GM23338 (cell line): ENCODE measurements at regions not wholly inside any gene's neighbourhood (a gene's known extent, or its start where the extent isn't known, plus 50 kb on each side); places are given as distances from the start of the nearest gene placed in this dataset.
"Not testable (repeated sequence)": the region's sequence is repeated elsewhere in the genome, so short reads cannot be mapped to it uniquely, and the experiment has no call there.

Source experiments
- ATAC-seq: fragments of 200-7000 bp; cut with Tn5 transposase; 3 replicates; pipeline ENCODE4 v1.9.1; 2020
- DNase-seq: peaks from one replicate; pipeline ENCODE4 v3.0.0-alpha.2; 2015; ENCODE audit warnings: low spot score
- H2AFZ ChIP-seq: fragments of 200-600 bp; sonication (generic); 2 replicates; pipeline ENCODE4 v1.8.0; 2016; ENCODE audit warnings: antibody characterized with exemption, mild to moderate bottlenecking, moderate library complexity
- H3F3A ChIP-seq: fragments of 200-600 bp; sonication (generic); replicated peaks from 2 replicates; pipeline ENCODE4 v1.8.0; 2017; ENCODE audit warnings: antibody characterized with exemption, mixed run types, low read depth
- H3K27ac ChIP-seq: fragments of 200-600 bp; sonication (generic); 2 replicates; pipeline ENCODE4 v1.6.1; 2016; ENCODE audit warnings: low read depth
- H3K27me3 ChIP-seq: fragments of 200-600 bp; sonication (generic); 2 replicates; pipeline ENCODE4 v1.8.0; 2016; ENCODE audit warnings: mild to moderate bottlenecking, mixed run types, moderate library complexity; ENCODE audit not compliant: insufficient read depth
- H3K36me3 ChIP-seq: fragments of 200-600 bp; sonication (generic); 2 replicates; pipeline ENCODE4 v1.8.0; 2016; ENCODE audit warnings: mild to moderate bottlenecking; ENCODE audit not compliant: insufficient read depth
- H3K4me1 ChIP-seq: fragments of 200-600 bp; sonication (generic); 2 replicates; pipeline ENCODE4 v1.8.0; 2016; ENCODE audit warnings: mild to moderate bottlenecking, moderate library complexity; ENCODE audit not compliant: insufficient read depth
- H3K4me2 ChIP-seq: fragments of 200-600 bp; sonication (generic); 2 replicates; pipeline ENCODE4 v1.7.1; 2017; ENCODE audit warnings: mixed run types
- H3K4me3 ChIP-seq: fragments of 200-600 bp; sonication (generic); 2 replicates; pipeline ENCODE4 v1.6.1; 2016; ENCODE audit warnings: mixed run types
- H3K79me2 ChIP-seq: fragments of 200-600 bp; sonication (generic); replicated peaks from 2 replicates; pipeline ENCODE4 v1.8.0; 2017; ENCODE audit warnings: mild to moderate bottlenecking; ENCODE audit not compliant: insufficient read depth
- H3K9me2 ChIP-seq: fragments of 200-600 bp; sonication (generic); 2 replicates; pipeline ENCODE4 v1.8.0; 2017; ENCODE audit not compliant: insufficient read depth
- H4K20me1 ChIP-seq: fragments of 200-600 bp; sonication (generic); replicated peaks from 2 replicates; pipeline ENCODE4 v1.8.0; 2017; ENCODE audit warnings: mild to moderate bottlenecking; ENCODE audit not compliant: insufficient read depth
- H3K27ac Mint-ChIP-seq: 2 replicates; pipeline ENCODE4 v1.8.0; 2020; ENCODE audit warnings: inconsistent platforms, mild to moderate bottlenecking, moderate library complexity, mixed read lengths
- H3K27me3 Mint-ChIP-seq: 3 replicates; pipeline ENCODE4 v1.8.0; 2022; ENCODE audit warnings: low read depth, mild to moderate bottlenecking, moderate library complexity, mixed read lengths, inconsistent platforms; ENCODE audit not compliant: insufficient read depth, poor library complexity
- H3K36me3 Mint-ChIP-seq: 3 replicates; pipeline ENCODE4 v1.8.0; 2021; ENCODE audit warnings: low read depth, mild to moderate bottlenecking, inconsistent platforms, moderate library complexity, mixed read lengths
- H3K4me1 Mint-ChIP-seq: 3 replicates; pipeline ENCODE4 v1.8.0; 2020; ENCODE audit warnings: mild to moderate bottlenecking, inconsistent platforms, mixed read lengths
- H3K4me3 Mint-ChIP-seq: 3 replicates; pipeline ENCODE4 v1.8.0; 2021; ENCODE audit warnings: moderate library complexity, mild to moderate bottlenecking, inconsistent platforms, mixed read lengths
- H3K9me3 Mint-ChIP-seq: 3 replicates; pipeline ENCODE4 v1.8.0; 2020; ENCODE audit warnings: moderate library complexity, mild to moderate bottlenecking, inconsistent platforms, mixed read lengths
- CREB1 ChIP-seq: fragments of 250-450 bp; sonication (Bioruptor Pico); IDR thresholded peaks from 2 replicates; pipeline ENCODE4 v1.5.0; 2020; ENCODE audit warnings: low read depth, mild to moderate bottlenecking, moderate library complexity
- NANOG ChIP-seq: IDR thresholded peaks from 2 replicates; pipeline ENCODE4 v1.6.1; 2016; ENCODE audit warnings: antibody characterized with exemption, borderline replicate concordance
- POLR2AphosphoS5 ChIP-seq: IDR thresholded peaks from 2 replicates; pipeline ENCODE4 v1.6.1; 2016; ENCODE audit warnings: antibody characterized with exemption, low read depth
- ZNF114 ChIP-seq: fragments of 250-450 bp; sonication (Bioruptor Pico); IDR thresholded peaks from 2 replicates; pipeline ENCODE4 v1.5.0; 2020; ENCODE audit warnings: mild to moderate bottlenecking, moderate library complexity
- ZNF331 ChIP-seq: fragments of 250-450 bp; sonication (Bioruptor Pico); IDR thresholded peaks from 2 replicates; pipeline ENCODE4 v1.5.0; 2020; ENCODE audit warnings: low read depth, mild to moderate bottlenecking, moderate library complexity
- TF ChIP-seq, protein P1 (sequence below): IDR thresholded peaks from one replicate; pipeline ENCODE4 v1.6.1; 2018; ENCODE audit warnings: antibody characterized with exemption; ENCODE audit not compliant: unreplicated experiment
- TF ChIP-seq, protein P2 (sequence below): IDR thresholded peaks from 2 replicates; pipeline ENCODE4 v1.6.1; 2016; ENCODE audit warnings: antibody characterized with exemption

DNA sequence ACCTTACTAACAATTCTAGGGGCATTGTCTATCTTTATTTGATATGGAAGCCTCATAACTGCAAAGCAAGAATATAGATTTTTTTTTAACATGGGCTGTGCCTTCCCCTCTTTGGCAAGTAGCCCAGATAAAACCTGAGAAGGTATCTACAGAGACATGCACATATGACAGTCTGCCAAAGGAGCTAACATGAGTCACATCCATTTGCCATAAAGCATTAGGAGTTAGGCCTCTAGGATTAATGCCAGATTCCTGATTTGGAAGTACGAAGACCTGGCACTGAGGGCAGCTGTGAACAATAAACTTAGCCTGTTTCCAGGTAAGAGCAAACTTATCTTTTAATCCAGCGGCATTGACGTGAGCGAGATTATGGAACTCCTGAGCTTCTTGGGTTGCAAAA lies 808.7 kb downstream of the SLC6A15 start:
- H3K4me2 ChIP-seq, H3K4me3 ChIP-seq, H3K9me2 ChIP-seq, H3F3A ChIP-seq, H3K4me1 Mint-ChIP-seq, H3K4me3 Mint-ChIP-seq, H4K20me1 ChIP-seq, H3K27me3 ChIP-seq, H3K4me1 ChIP-seq, DNase-seq, H3K27ac ChIP-seq, ATAC-seq, H2AFZ ChIP-seq, H3K27ac Mint-ChIP-seq, H3K27me3 Mint-ChIP-seq, H3K79me2 ChIP-seq: not testable (repeated sequence)
- peaks cover 55% of the 10 kb centered on the region for H3K36me3 Mint-ChIP-seq
- H3K9me3 Mint-ChIP-seq: peaks cover 73% of the 10 kb centered on the region
- peaks cover 12% of the 10 kb centered on the region; the same call in 1 of the 2 replicates for H3K36me3 ChIP-seq

DNA sequence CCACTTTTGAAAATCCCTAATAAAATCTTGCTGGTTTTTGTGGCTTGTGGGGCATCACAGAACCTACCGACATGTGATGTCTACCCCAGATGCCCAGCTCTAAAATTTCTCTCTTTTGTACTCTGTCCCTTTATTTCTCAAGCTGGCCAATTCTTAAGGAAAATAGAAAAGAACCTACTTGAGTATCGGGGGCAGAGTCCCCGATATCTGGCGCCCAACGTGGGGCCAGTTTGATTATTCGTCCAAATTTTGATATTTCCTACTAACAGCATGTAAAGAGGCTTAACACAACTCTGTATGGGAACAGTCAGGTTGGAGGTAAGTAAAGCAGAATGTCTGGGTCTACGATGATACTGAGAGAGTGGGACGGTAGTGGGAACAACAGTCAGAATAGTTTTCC lies 810.6 kb downstream of the SLC6A15 start:
- peaks cover 60% of the 10 kb centered on the region for H3K36me3 Mint-ChIP-seq
- H3K9me2 ChIP-seq, H2AFZ ChIP-seq, ATAC-seq, H3K79me2 ChIP-seq, H3K27ac ChIP-seq, H3F3A ChIP-seq, H3K4me3 Mint-ChIP-seq, H3K4me2 ChIP-seq, H3K27me3 ChIP-seq, H3K4me1 Mint-ChIP-seq, H3K4me1 ChIP-seq, H3K27ac Mint-ChIP-seq, H4K20me1 ChIP-seq, H3K27me3 Mint-ChIP-seq, H3K4me3 ChIP-seq: not testable (repeated sequence)
- peaks cover 12% of the 10 kb centered on the region; the same call in 1 of the 2 replicates for H3K36me3 ChIP-seq
- H3K9me3 Mint-ChIP-seq: peaks cover 76% of the 10 kb centered on the region
- DNase-seq: peak; percentile 2

DNA sequence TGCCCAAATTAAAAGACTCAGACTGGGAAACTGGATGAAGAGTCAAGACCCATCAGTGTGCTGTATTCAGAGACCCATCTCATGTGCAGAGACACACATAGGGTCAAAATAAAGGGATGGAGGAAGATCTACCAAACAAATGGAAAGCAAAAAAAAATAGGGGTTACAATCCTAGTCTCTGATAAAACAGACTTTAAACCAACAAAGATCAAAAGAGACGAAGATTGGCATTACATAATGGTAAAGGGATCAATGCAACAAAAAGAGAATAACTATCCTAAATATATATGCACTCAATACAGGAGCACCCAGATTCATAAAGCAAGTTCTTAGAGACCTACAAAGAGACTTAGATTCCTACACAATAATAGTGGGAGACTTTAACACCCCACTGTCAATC lies 813.0 kb downstream of the SLC6A15 start:
- H3F3A ChIP-seq, H3K27ac ChIP-seq, H3K4me1 Mint-ChIP-seq, H3K4me3 Mint-ChIP-seq, H3K4me3 ChIP-seq, H3K27ac Mint-ChIP-seq, H3K27me3 Mint-ChIP-seq, H2AFZ ChIP-seq, H3K27me3 ChIP-seq, H3K4me2 ChIP-seq, H3K4me1 ChIP-seq, ATAC-seq, H4K20me1 ChIP-seq, H3K9me2 ChIP-seq, H3K79me2 ChIP-seq, DNase-seq: not testable (repeated sequence)
- peaks cover 56% of the 10 kb centered on the region for H3K36me3 Mint-ChIP-seq
- peaks cover 12% of the 10 kb centered on the region; the same call in 1 of the 2 replicates for H3K36me3 ChIP-seq
- peaks cover 70% of the 10 kb centered on the region for H3K9me3 Mint-ChIP-seq

DNA sequence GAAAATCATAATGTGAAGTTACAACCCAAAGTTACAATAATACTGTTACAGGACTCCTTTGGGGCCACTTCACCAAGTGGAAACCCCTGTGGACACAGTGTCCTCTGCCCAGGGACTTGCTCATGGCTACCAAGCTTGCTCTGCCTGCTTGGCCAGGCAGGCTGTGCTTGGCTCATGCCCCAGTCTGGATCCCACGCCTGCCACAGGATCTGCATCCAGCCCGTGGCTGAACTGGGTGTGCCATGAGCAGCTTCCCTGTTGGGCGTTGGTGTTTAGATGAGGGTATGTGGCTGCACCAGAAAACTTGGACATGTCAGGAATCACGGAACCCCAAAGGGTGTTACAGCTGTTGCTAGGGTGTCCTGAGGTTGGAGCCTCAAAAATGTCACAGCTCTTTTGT lies 820.9 kb downstream of the SLC6A15 start:
- H4K20me1 ChIP-seq: no peaks in the 10 kb centered on the region
- peaks cover 4% of the 10 kb centered on the region; the same call in 1 of the 3 replicates for H3K36me3 Mint-ChIP-seq
- no peaks in the 10 kb centered on the region for H3K79me2 ChIP-seq
- TF ChIP-seq ZNF331 (CRISPR knock-in tag): no peak
- TF ChIP-seq, protein P1, sequence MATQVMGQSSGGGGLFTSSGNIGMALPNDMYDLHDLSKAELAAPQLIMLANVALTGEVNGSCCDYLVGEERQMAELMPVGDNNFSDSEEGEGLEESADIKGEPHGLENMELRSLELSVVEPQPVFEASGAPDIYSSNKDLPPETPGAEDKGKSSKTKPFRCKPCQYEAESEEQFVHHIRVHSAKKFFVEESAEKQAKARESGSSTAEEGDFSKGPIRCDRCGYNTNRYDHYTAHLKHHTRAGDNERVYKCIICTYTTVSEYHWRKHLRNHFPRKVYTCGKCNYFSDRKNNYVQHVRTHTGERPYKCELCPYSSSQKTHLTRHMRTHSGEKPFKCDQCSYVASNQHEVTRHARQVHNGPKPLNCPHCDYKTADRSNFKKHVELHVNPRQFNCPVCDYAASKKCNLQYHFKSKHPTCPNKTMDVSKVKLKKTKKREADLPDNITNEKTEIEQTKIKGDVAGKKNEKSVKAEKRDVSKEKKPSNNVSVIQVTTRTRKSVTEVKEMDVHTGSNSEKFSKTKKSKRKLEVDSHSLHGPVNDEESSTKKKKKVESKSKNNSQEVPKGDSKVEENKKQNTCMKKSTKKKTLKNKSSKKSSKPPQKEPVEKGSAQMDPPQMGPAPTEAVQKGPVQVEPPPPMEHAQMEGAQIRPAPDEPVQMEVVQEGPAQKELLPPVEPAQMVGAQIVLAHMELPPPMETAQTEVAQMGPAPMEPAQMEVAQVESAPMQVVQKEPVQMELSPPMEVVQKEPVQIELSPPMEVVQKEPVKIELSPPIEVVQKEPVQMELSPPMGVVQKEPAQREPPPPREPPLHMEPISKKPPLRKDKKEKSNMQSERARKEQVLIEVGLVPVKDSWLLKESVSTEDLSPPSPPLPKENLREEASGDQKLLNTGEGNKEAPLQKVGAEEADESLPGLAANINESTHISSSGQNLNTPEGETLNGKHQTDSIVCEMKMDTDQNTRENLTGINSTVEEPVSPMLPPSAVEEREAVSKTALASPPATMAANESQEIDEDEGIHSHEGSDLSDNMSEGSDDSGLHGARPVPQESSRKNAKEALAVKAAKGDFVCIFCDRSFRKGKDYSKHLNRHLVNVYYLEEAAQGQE: no peak
- TF ChIP-seq POLR2AphosphoS5: no peak
- no peak for TF ChIP-seq NANOG
- TF ChIP-seq, protein P2, sequence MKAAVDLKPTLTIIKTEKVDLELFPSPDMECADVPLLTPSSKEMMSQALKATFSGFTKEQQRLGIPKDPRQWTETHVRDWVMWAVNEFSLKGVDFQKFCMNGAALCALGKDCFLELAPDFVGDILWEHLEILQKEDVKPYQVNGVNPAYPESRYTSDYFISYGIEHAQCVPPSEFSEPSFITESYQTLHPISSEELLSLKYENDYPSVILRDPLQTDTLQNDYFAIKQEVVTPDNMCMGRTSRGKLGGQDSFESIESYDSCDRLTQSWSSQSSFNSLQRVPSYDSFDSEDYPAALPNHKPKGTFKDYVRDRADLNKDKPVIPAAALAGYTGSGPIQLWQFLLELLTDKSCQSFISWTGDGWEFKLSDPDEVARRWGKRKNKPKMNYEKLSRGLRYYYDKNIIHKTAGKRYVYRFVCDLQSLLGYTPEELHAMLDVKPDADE: no peak
- TF ChIP-seq CREB1: no peak
- TF ChIP-seq ZNF114 (CRISPR knock-in tag): no peak
- H3K27ac Mint-ChIP-seq: no peak overlapping the region
- H3K4me2 ChIP-seq: no peak overlapping the region
- H3K36me3 ChIP-seq: no peaks in the 10 kb centered on the region; the same call in 1 of the 2 replicates
- no peaks in the 10 kb centered on the region for H3K4me1 Mint-ChIP-seq
- no peaks in the 10 kb centered on the region for H3K27me3 ChIP-seq
- DNase-seq (no peak), ATAC-seq (no peak)
- no peak overlapping the region for H3K27ac ChIP-seq
- 0 out of 2 replicates have a peak, but pooled peaks cover under 1% of the 10 kb centered on the region for H3K9me2 ChIP-seq
- no peak overlapping the region for H2AFZ ChIP-seq
- H3K4me3 Mint-ChIP-seq: no peak overlapping the region
- H3K4me1 ChIP-seq: no peaks in the 10 kb centered on the region
- H3K27me3 Mint-ChIP-seq: no peaks in the 10 kb centered on the region
- H3F3A ChIP-seq: no peaks in the 10 kb centered on the region
- H3K9me3 Mint-ChIP-seq: peaks cover 12% of the 10 kb centered on the region
- no peak overlapping the region for H3K4me3 ChIP-seq
